ENCODE measurements at regions not wholly inside any gene's neighbourhood (a gene's known extent, or its start where the extent isn't known, plus 50 kb on each side); places are given as distances from the start of the nearest gene placed in this dataset.

- Histone ChIP-seq H3K4me3 (no peak overlapping the region), H3K4me1 (ENCODE audit: control insufficient read depth in 5 of 5, insufficient read depth in 5 of 5, low read length in 5 of 5) (peaks cover 0 to 4% (median 0%) of the 10 kb centered on the region in 5 donors), H3K27me3 (ENCODE audit: control insufficient read depth in 3 of 3, insufficient read depth in 3 of 3, low read length in 2 of 3) (no peaks in the 10 kb centered on the region), H3K27ac (ENCODE audit: low read depth in 1 of 2, low read length in 1 of 2) (no peak overlapping the region), H3K9me3 (ENCODE audit: control insufficient read depth in 4 of 4, insufficient read depth in 3 of 4, low read length in 3 of 4) (peaks cover 0 to 2% (median under 1%) of the 10 kb centered on the region in 4 donors), H3K36me3 (ENCODE audit: control insufficient read depth in 4 of 4, insufficient read depth in 4 of 4, low read length in 4 of 4) (no peaks in the 10 kb centered on the region), H3K9ac (ENCODE audit: insufficient read depth in 1 of 2, low read length in 2 of 2) (no peak overlapping the region)
- no peak for ATAC-seq (ENCODE audit: insufficient read depth, low FRiP score)
- TF ChIP-seq CTCF (IDR thresholded peaks at IDR 0.05; ENCODE audit: control extremely low read depth, extremely low read depth) = no peak
- peak in 1 of 3 donors; percentile 13 for DNase-seq
- WGBS, 2 donors = 71 to 75% methylated on average over 6 of the region's 6 CpGs
These were observed 178.6 kb upstream of the GALNT17 start for GRCh38 chr7:70953331-70953741.

- H3K4me1 ChIP-seq (ENCODE audit: control insufficient read depth in 5 of 5, insufficient read depth in 5 of 5, low read length in 5 of 5) = peaks cover 0 to 4% (median 0%) of the 10 kb centered on the region in 5 donors
- H3K9ac ChIP-seq (ENCODE audit: insufficient read depth in 1 of 2, low read length in 2 of 2) = no peak overlapping the region
- no peaks in the 10 kb centered on the region for H3K27me3 ChIP-seq (ENCODE audit: control insufficient read depth in 3 of 3, insufficient read depth in 3 of 3, low read length in 2 of 3)
- no peak for ATAC-seq (ENCODE audit: insufficient read depth, low FRiP score)
- H3K36me3 ChIP-seq (ENCODE audit: control insufficient read depth in 4 of 4, insufficient read depth in 4 of 4, low read length in 4 of 4) = no peaks in the 10 kb centered on the region
- H3K4me3 ChIP-seq = no peak overlapping the region
- H3K27ac ChIP-seq (ENCODE audit: low read depth in 1 of 2, low read length in 1 of 2) = no peak overlapping the region
- WGBS, 2 donors = 27 to 41% methylated on average over 6 of the region's 6 CpGs
- H3K9me3 ChIP-seq (ENCODE audit: control insufficient read depth in 4 of 4, insufficient read depth in 3 of 4, low read length in 3 of 4) = peaks cover 0 to 2% (median under 1%) of the 10 kb centered on the region in 4 donors
- no peak for TF ChIP-seq CTCF (IDR thresholded peaks at IDR 0.05; ENCODE audit: control extremely low read depth, extremely low read depth)
- DNase-seq = peak in 1 of 3 donors; percentile 5
These were observed 178.1 kb upstream of the GALNT17 start for GRCh38 chr7:70953796-70954195.

- H3K4me3 ChIP-seq = no peak overlapping the region
- peaks cover 0 to 23% (median under 1%) of the 10 kb centered on the region in 4 donors for H3K9me3 ChIP-seq (ENCODE audit: control insufficient read depth in 4 of 4, insufficient read depth in 3 of 4, low read length in 3 of 4)
- DNase-seq = no peak
- H3K27me3 ChIP-seq (ENCODE audit: control insufficient read depth in 3 of 3, insufficient read depth in 3 of 3, low read length in 2 of 3) = peaks cover 0 to 4% (median 0%) of the 10 kb centered on the region in 3 donors
- ATAC-seq (ENCODE audit: insufficient read depth, low FRiP score) = no peak
- TF ChIP-seq CTCF (IDR thresholded peaks at IDR 0.05; ENCODE audit: control extremely low read depth, extremely low read depth) = no peak
- H3K36me3 ChIP-seq (ENCODE audit: control insufficient read depth in 4 of 4, insufficient read depth in 4 of 4, low read length in 4 of 4) = no peaks in the 10 kb centered on the region
- no peak overlapping the region for H3K9ac ChIP-seq (ENCODE audit: insufficient read depth in 1 of 2, low read length in 2 of 2)
- H3K27ac ChIP-seq (ENCODE audit: low read depth in 1 of 2, low read length in 1 of 2) = no peak overlapping the region
- H3K4me1 ChIP-seq (ENCODE audit: control insufficient read depth in 5 of 5, insufficient read depth in 5 of 5, low read length in 5 of 5) = peaks cover 0 to 5% (median 0%) of the 10 kb centered on the region in 5 donors
These were observed 159.3 kb upstream of the GALNT17 start for GRCh38 chr7:70972693-70973092.

GRCh38 chr7:70975754-70976153 lies 156.2 kb upstream of the GALNT17 start:
- Histone ChIP-seq H3K9me3 (ENCODE audit: control insufficient read depth in 4 of 4, insufficient read depth in 3 of 4, low read length in 3 of 4) (peaks cover 0 to 10% (median 0%) of the 10 kb centered on the region in 4 donors), H3K27me3 (ENCODE audit: control insufficient read depth in 3 of 3, insufficient read depth in 3 of 3, low read length in 2 of 3) (peaks cover 0 to 9% (median 0%) of the 10 kb centered on the region in 3 donors), H3K27ac (ENCODE audit: low read depth in 1 of 2, low read length in 1 of 2) (no peak overlapping the region), H3K4me1 (ENCODE audit: control insufficient read depth in 5 of 5, insufficient read depth in 5 of 5, low read length in 5 of 5) (peaks cover 0 to 5% (median 0%) of the 10 kb centered on the region in 5 donors), H3K9ac (ENCODE audit: insufficient read depth in 1 of 2, low read length in 2 of 2) (no peak overlapping the region), H3K36me3 (ENCODE audit: control insufficient read depth in 4 of 4, insufficient read depth in 4 of 4, low read length in 4 of 4) (no peaks in the 10 kb centered on the region), H3K4me3 (no peak overlapping the region)
- DNase-seq = peak in 2 of 3 donors; percentile 55 to 67
- no peak for TF ChIP-seq CTCF (IDR thresholded peaks at IDR 0.05; ENCODE audit: control extremely low read depth, extremely low read depth)
- ATAC-seq (ENCODE audit: insufficient read depth, low FRiP score) = no peak
